Thyroid gland (tissue), 4 donors: ENCODE measurements at regions not wholly inside any gene's neighbourhood (a gene's known extent, or its start where the extent isn't known, plus 50 kb on each side); places are given as distances from the start of the nearest gene placed in this dataset.

ENCODE experiments used
- DNase-seq, 2 donors: peaks; one replicate each; pipeline ENCODE4 v3.0.0-alpha.2; 2019
- H3K27ac ChIP-seq, 3 donors: fragments of 200-600 bp; sonication (generic); 1 replicate in 2 of 3; 2 replicates in 1 of 3; pipeline ENCODE4 v1.5.1; 2016 to 2019; ENCODE audit warnings: mild to moderate bottlenecking in 1 of 3, moderate library complexity in 1 of 3
- H3K27me3 ChIP-seq: fragments of 200-600 bp; sonication (generic); one replicate; pipeline ENCODE4 v1.5.1; 2019
- H3K36me3 ChIP-seq, 2 donors: fragments of 200-600 bp; sonication (generic); one replicate each; pipeline ENCODE4 v1.5.1; 2016 to 2019
- H3K4me1 ChIP-seq, 2 donors: fragments of 200-600 bp; sonication (generic); one replicate each; pipeline ENCODE4 v1.5.1; 2017 to 2019
- H3K4me3 ChIP-seq, 3 donors: fragments of 200-600 bp; sonication (generic); replicated peaks in 1 of 3; 1 replicate in 2 of 3; 2 replicates in 1 of 3; pipeline ENCODE4 v1.5.1; 2016; ENCODE audit warnings: mild to moderate bottlenecking in 1 of 3
- H3K9me3 ChIP-seq: fragments of 200-600 bp; sonication (generic); one replicate; pipeline ENCODE4 v1.5.1; 2017
- CTCF ChIP-seq, 6 experiments: fragments of 200-600 bp in 3 of 6; fragments of 450-650 bp in 3 of 6; sonication (generic) in 3 of 6; IDR thresholded peaks; one replicate each; pipeline ENCODE4 v1.5.1; 2016 to 2019; ENCODE audit warnings: antibody characterized with exemption in 6 of 6, mild to moderate bottlenecking in 2 of 6, inconsistent platforms in 1 of 6, moderate library complexity in 1 of 6
- POLR2A ChIP-seq, 2 donors: fragments of 450-650 bp; IDR thresholded peaks; one replicate each; pipeline ENCODE4 v1.6.1; 2017; ENCODE audit warnings: antibody characterized with exemption in 2 of 2, mild to moderate bottlenecking in 2 of 2, moderate library complexity in 1 of 2
- WGBS, 2 donors: methylation state at CpG; one replicate each; pipeline ENCODE4 v1.1.5; 2017; 5-methylcytosine and 5-hydroxymethylcytosine counted together
- intact Hi-C: fragments of 100-400 bp; cut with DNase I; formaldehyde crosslinking; loops from one replicate; pipeline ENCODE4 v1.15.1; 2023

- WGBS, 2 donors = 75 to 79% methylated on average over 6 of the region's 6 CpGs
- TF ChIP-seq POLR2A (IDR thresholded peaks at IDR 0.05) (no peak), CTCF (IDR thresholded peaks at IDR 0.05) (no peak)
- Histone ChIP-seq H3K36me3 (no peaks in the 10 kb centered on the region), H3K4me3 (no peak overlapping the region), H3K27me3 (no peaks in the 10 kb centered on the region), H3K9me3 (no peaks in the 10 kb centered on the region), H3K4me1 (no peaks in the 10 kb centered on the region), H3K27ac (no peak overlapping the region)
- intact Hi-C loops = no loop called here
- DNase-seq = no peak
These were observed 490.6 kb downstream of the NEBL start for GRCh38 chr10:20406281-20407104.

- DNase-seq = no peak
- TF ChIP-seq POLR2A (IDR thresholded peaks at IDR 0.05) = no peak
- TF ChIP-seq CTCF (IDR thresholded peaks at IDR 0.05) = no peak
- Histone ChIP-seq H3K4me1 (no peaks in the 10 kb centered on the region), H3K27ac (no peak overlapping the region), H3K4me3 (no peak overlapping the region), H3K27me3 (no peaks in the 10 kb centered on the region), H3K9me3 (no peaks in the 10 kb centered on the region), H3K36me3 (no peaks in the 10 kb centered on the region)
- WGBS, 2 donors = 77 to 87% methylated on average over 4 of the region's 4 CpGs
- intact Hi-C loops = no loop called here
These were observed 491.4 kb downstream of the NEBL start for GRCh38 chr10:20405761-20406160.

GRCh38 chr10:20405050-20405449 lies 492.1 kb downstream of the NEBL start:
- no peaks in the 10 kb centered on the region for H3K4me1 ChIP-seq
- H3K9me3 ChIP-seq = no peaks in the 10 kb centered on the region
- TF ChIP-seq CTCF (IDR thresholded peaks at IDR 0.05) (no peak), POLR2A (IDR thresholded peaks at IDR 0.05) (no peak)
- H3K27me3 ChIP-seq = no peaks in the 10 kb centered on the region
- H3K36me3 ChIP-seq = no peaks in the 10 kb centered on the region
- intact Hi-C loops = no loop called here
- H3K27ac ChIP-seq = no peak overlapping the region
- WGBS, 2 donors = 78 to 83% methylated on average over 2 of the region's 2 CpGs
- H3K4me3 ChIP-seq = no peak overlapping the region
- no peak for DNase-seq

- no peak for DNase-seq
- Histone ChIP-seq H3K9me3 (no peaks in the 10 kb centered on the region), H3K36me3 (no peaks in the 10 kb centered on the region), H3K27me3 (no peaks in the 10 kb centered on the region), H3K4me3 (no peak overlapping the region), H3K27ac (no peak overlapping the region), H3K4me1 (no peaks in the 10 kb centered on the region)
- intact Hi-C loops = no loop called here
- 91 to 99% methylated on average over 2 of the region's 2 CpGs for WGBS, 2 donors
- TF ChIP-seq POLR2A (IDR thresholded peaks at IDR 0.05) (no peak), CTCF (IDR thresholded peaks at IDR 0.05) (no peak)
These were observed 497.3 kb downstream of the NEBL start for GRCh38 chr10:20399772-20400171.

GRCh38 chr10:20396701-20397100 lies 500.4 kb downstream of the NEBL start:
- no peak for DNase-seq
- H3K4me1 ChIP-seq = no peaks in the 10 kb centered on the region
- H3K27ac ChIP-seq = no peak overlapping the region
- H3K9me3 ChIP-seq = no peaks in the 10 kb centered on the region
- H3K4me3 ChIP-seq = no peak overlapping the region
- TF ChIP-seq CTCF (IDR thresholded peaks at IDR 0.05) (no peak), POLR2A (IDR thresholded peaks at IDR 0.05) (no peak)
- 87 to 89% methylated on average over 4 of the region's 4 CpGs for WGBS, 2 donors
- intact Hi-C loops = no loop called here
- H3K27me3 ChIP-seq = no peaks in the 10 kb centered on the region
- H3K36me3 ChIP-seq = no peaks in the 10 kb centered on the region
